ENCODE measurements at regions not wholly inside any gene's neighbourhood (a gene's known extent, or its start where the extent isn't known, plus 50 kb on each side); places are given as distances from the start of the nearest gene placed in this dataset.

DNA sequence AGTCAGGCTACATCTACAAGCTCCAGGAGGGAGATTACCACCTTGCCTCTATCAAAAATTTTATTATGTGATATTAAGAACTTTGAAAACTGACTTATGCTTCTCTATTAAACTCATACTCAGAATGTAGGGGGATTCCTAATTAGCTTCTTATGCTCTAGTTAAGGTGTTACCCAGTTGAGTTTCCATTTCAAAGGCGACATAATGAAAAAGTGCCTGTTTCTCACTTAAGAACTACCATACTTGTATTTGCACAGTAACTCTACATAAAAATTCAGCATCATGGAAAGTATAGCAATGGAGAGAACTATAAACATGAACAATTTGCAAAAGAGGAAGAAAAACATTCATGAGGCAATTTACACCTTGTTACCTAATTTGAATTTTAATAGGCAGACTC, 739.1 kb downstream of the ZPLD1 start:
- TF ChIP-seq GATA2 (IDR thresholded peaks at IDR 0.05; ENCODE audit: low read depth, low read length) (no peak), GATA3 (IDR thresholded peaks at IDR 0.05; ENCODE audit: low read depth, low read length) (no peak)
